ENCODE measurements at regions not wholly inside any gene's neighbourhood (a gene's known extent, or its start where the extent isn't known, plus 50 kb on each side); places are given as distances from the start of the nearest gene placed in this dataset.

DNA sequence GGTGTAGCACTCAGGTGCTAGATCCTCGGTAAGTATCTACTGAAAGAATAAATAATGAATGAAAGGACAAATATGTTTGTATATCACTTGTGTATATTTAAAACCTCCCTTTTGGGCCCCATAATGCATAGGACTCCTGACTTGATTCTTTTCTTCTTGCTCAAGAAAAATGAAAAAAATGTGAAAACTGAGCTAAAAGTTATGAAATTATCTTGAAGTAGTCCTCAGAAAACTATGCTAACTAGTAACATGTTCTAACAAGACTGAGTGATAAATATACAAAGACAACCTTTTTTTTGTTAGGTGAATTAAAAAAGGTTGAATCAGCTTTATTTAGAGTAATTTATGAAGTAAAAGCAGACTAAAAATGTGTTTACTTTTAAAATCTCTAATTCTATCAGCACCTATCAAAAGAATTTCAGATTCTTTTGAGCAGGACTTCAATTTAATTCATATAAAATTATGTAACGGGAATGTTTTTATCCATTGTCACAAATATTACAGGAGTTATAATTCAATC lies 247.8 kb upstream of the JAG1 start:
- TF ChIP-seq FOXP2 (optimal IDR thresholded peaks at IDR 0.05; ENCODE audit: borderline replicate concordance, extremely low read depth, extremely low read length, insufficient read depth), result no peak
- no peak for TF ChIP-seq SIN3A (IDR thresholded peaks at IDR 0.05; ENCODE audit: borderline replicate concordance, insufficient read depth, low read length)
- TF ChIP-seq TAF1 (IDR thresholded peaks at IDR 0.05; ENCODE audit: borderline replicate concordance, insufficient read depth, low read length), result no peak
- TF ChIP-seq REST (IDR thresholded peaks at IDR 0.05; ENCODE audit: insufficient read depth in 1 of 2, low read depth in 2 of 2, low read length in 2 of 2), result no peak
- TF ChIP-seq POLR2AphosphoS5 (IDR thresholded peaks at IDR 0.05; ENCODE audit: low read depth, low read length), result no peak

GRCh38 chr20:10922506-10922905 lies 248.7 kb upstream of the JAG1 start:
- TF ChIP-seq POLR2AphosphoS5 (IDR thresholded peaks at IDR 0.05; ENCODE audit: low read depth, low read length) (no peak), TAF1 (IDR thresholded peaks at IDR 0.05; ENCODE audit: borderline replicate concordance, insufficient read depth, low read length) (no peak), REST (IDR thresholded peaks at IDR 0.05; ENCODE audit: insufficient read depth in 1 of 2, low read depth in 2 of 2, low read length in 2 of 2) (no peak), SIN3A (IDR thresholded peaks at IDR 0.05; ENCODE audit: borderline replicate concordance, insufficient read depth, low read length) (no peak), FOXP2 (optimal IDR thresholded peaks at IDR 0.05; ENCODE audit: borderline replicate concordance, extremely low read depth, extremely low read length, insufficient read depth) (no peak)

GRCh38 chr20:10922941-10923340 lies 249.1 kb upstream of the JAG1 start:
- TF ChIP-seq REST (IDR thresholded peaks at IDR 0.05; ENCODE audit: insufficient read depth in 1 of 2, low read depth in 2 of 2, low read length in 2 of 2) (no peak), POLR2AphosphoS5 (IDR thresholded peaks at IDR 0.05; ENCODE audit: low read depth, low read length) (no peak), SIN3A (IDR thresholded peaks at IDR 0.05; ENCODE audit: borderline replicate concordance, insufficient read depth, low read length) (no peak), TAF1 (IDR thresholded peaks at IDR 0.05; ENCODE audit: borderline replicate concordance, insufficient read depth, low read length) (no peak), FOXP2 (optimal IDR thresholded peaks at IDR 0.05; ENCODE audit: borderline replicate concordance, extremely low read depth, extremely low read length, insufficient read depth) (no peak)

DNA sequence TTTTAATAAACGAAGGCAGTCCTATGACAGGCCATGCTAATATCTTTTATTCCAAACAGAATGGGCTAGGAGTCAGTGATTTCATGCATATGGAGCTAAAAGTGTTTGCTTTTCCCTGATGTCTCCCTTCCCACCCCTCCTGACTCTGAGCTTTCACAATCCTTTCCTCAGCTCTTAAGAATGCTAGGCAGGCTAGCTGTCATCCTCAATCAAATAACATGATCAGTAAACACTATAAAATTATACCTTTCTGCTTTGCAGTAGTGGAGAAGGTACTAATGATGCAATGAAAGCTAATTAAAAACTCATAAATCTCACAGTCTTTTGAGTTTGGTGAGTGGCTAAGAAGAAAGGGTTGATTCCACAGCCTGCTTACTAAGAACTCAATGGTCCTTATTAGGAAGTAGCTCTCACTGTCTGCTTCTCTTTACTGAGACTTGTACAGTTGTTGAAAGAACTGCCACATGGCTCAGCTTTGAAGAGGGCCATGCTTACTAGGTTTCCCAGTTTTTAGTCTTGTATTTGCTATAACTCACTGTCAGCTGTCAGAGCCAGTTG lies 250.9 kb upstream of the JAG1 start:
- no peak for TF ChIP-seq FOXP2 (optimal IDR thresholded peaks at IDR 0.05; ENCODE audit: borderline replicate concordance, extremely low read depth, extremely low read length, insufficient read depth)
- no peak for TF ChIP-seq TAF1 (IDR thresholded peaks at IDR 0.05; ENCODE audit: borderline replicate concordance, insufficient read depth, low read length)
- TF ChIP-seq POLR2AphosphoS5 (IDR thresholded peaks at IDR 0.05; ENCODE audit: low read depth, low read length), result no peak
- no peak for TF ChIP-seq REST (IDR thresholded peaks at IDR 0.05; ENCODE audit: insufficient read depth in 1 of 2, low read depth in 2 of 2, low read length in 2 of 2)
